Bone marrow (tissue), 2 donors: ENCODE measurements at regions not wholly inside any gene's neighbourhood (a gene's known extent, or its start where the extent isn't known, plus 50 kb on each side); places are given as distances from the start of the nearest gene placed in this dataset.
A peak's percentile ranks its signal among the peaks of the same experiment; 100 is the strongest.
"Not testable (repeated sequence)": the region's sequence is repeated elsewhere in the genome, so short reads cannot be mapped to it uniquely, and the experiment has no call there.

Experiments
- DNase-seq, 2 donors: peaks; one replicate each; lab custom pipeline; 2025; lab: John Stamatoyannopoulos, UW

GRCh38 chr1:182227864-182228547 is 163.6 kb downstream of the GLUL start:
- DNase-seq: no peak

GRCh38 chr1:182226618-182227017 is 165.0 kb downstream of the GLUL start:
- DNase-seq: no peak

- not testable (repeated sequence) for DNase-seq
Observed at GRCh38 chr1:182225755-182226154, 164.2 kb upstream of the ZNF648 start.

- DNase-seq: not testable (repeated sequence)
Observed at GRCh38 chr1:182221990-182222389, 160.5 kb upstream of the ZNF648 start.

- not testable (repeated sequence) for DNase-seq
Observed at GRCh38 chr1:182221367-182221766, 159.9 kb upstream of the ZNF648 start.

- DNase-seq: no peak
Observed at GRCh38 chr1:182217967-182218366, 156.5 kb upstream of the ZNF648 start.

- DNase-seq: no peak
Observed at GRCh38 chr1:182217071-182217470, 155.6 kb upstream of the ZNF648 start.

- DNase-seq: no peak
Observed at GRCh38 chr1:182215764-182216163, 154.3 kb upstream of the ZNF648 start.

- peak in 1 of 2 donors; percentile 39 for DNase-seq
Observed at GRCh38 chr1:182213163-182213562, 151.7 kb upstream of the ZNF648 start.

GRCh38 chr1:182211386-182211785 is 149.9 kb upstream of the ZNF648 start:
- no peak for DNase-seq

GRCh38 chr1:182210417-182210816 is 148.9 kb upstream of the ZNF648 start:
- no peak for DNase-seq

GRCh38 chr1:182207300-182207699 is 145.8 kb upstream of the ZNF648 start:
- no peak for DNase-seq

- DNase-seq: no peak
Observed at GRCh38 chr1:182206626-182207239, 145.2 kb upstream of the ZNF648 start.

GRCh38 chr1:182205351-182206022 is 144.0 kb upstream of the ZNF648 start:
- DNase-seq: no peak

- DNase-seq: no peak
Observed at GRCh38 chr1:182203191-182203875, 141.8 kb upstream of the ZNF648 start.

GRCh38 chr1:182201490-182201889 is 140.0 kb upstream of the ZNF648 start:
- not testable (repeated sequence) for DNase-seq

GRCh38 chr1:182200025-182200812 is 138.7 kb upstream of the ZNF648 start:
- no peak for DNase-seq

- no peak for DNase-seq
Observed at GRCh38 chr1:182198006-182198605, 136.6 kb upstream of the ZNF648 start.

GRCh38 chr1:182196897-182197870 is 135.7 kb upstream of the ZNF648 start:
- DNase-seq: no peak

- no peak for DNase-seq
Observed at GRCh38 chr1:182195733-182196132, 134.2 kb upstream of the ZNF648 start.
